ENCODE measurements at regions not wholly inside any gene's neighbourhood (a gene's known extent, or its start where the extent isn't known, plus 50 kb on each side); places are given as distances from the start of the nearest gene placed in this dataset.

DNA sequence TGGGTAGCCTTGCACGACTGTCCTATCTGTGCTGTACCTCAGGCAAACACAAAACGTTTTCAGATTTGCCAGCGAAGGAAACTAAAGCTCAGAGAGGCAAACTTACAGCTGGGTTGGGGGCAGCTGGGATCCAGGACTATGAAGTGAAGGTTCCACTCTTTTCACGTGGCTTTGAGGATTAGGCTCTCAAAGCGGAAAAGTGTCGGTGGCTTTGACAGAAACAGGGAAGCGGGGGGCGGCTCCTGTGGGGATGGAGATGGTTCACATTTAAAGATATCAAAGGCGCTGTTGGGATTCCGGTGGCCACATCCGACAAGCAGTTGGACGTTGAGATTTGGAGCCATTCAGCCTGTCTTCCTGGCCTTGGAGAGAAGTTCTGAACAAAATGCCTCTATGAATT lies 958.3 kb upstream of the ZNF722 start:
- TF ChIP-seq, protein P1, sequence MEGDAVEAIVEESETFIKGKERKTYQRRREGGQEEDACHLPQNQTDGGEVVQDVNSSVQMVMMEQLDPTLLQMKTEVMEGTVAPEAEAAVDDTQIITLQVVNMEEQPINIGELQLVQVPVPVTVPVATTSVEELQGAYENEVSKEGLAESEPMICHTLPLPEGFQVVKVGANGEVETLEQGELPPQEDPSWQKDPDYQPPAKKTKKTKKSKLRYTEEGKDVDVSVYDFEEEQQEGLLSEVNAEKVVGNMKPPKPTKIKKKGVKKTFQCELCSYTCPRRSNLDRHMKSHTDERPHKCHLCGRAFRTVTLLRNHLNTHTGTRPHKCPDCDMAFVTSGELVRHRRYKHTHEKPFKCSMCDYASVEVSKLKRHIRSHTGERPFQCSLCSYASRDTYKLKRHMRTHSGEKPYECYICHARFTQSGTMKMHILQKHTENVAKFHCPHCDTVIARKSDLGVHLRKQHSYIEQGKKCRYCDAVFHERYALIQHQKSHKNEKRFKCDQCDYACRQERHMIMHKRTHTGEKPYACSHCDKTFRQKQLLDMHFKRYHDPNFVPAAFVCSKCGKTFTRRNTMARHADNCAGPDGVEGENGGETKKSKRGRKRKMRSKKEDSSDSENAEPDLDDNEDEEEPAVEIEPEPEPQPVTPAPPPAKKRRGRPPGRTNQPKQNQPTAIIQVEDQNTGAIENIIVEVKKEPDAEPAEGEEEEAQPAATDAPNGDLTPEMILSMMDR (IDR thresholded peaks at IDR 0.05): no peak
- no peak for TF ChIP-seq ZFX (IDR thresholded peaks at IDR 0.05; ENCODE audit: borderline replicate concordance)

Data from 22Rv1 (cell line).